Retinal pigment epithelial cell (primary cell): ENCODE measurements at regions not wholly inside any gene's neighbourhood (a gene's known extent, or its start where the extent isn't known, plus 50 kb on each side); places are given as distances from the start of the nearest gene placed in this dataset.

Experiments
- DNase-seq: peaks from one replicate; pipeline ENCODE4 v3.0.0-alpha.2; 2010; ENCODE audit warnings: low read depth
- H3K4me3 ChIP-seq: 2 replicates; pipeline ENCODE4 v1.5.1; 2011; ENCODE audit warnings: mild to moderate bottlenecking, low read length, control low read depth, moderate library complexity
- CTCF ChIP-seq: conservative IDR thresholded peaks from 2 replicates; pipeline ENCODE4 v1.5.1; 2011; ENCODE audit warnings: low read depth, low read length, control low read depth, inconsistent platforms

DNA sequence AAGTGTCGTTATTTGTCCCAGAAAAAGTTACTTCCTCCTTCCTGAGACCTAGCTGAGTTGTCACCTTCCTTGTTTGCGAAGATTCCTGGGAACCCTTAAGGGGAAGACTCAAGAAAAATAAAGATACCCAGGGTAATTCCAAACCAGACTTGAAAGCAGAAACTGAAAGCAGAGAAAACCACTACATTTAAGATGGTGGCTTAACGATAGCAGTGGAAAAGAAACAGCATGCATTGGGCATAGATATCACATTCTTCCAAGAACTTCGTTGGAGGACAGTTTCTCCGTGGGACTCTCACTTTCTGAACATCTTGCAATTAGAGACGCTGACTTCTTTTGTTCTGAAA lies 89.1 kb downstream of the FAM76B start:
- no peak overlapping the region for H3K4me3 ChIP-seq
- no peak for TF ChIP-seq CTCF
- DNase-seq: no peak

- no peak overlapping the region for H3K4me3 ChIP-seq
- DNase-seq: no peak
- no peak for TF ChIP-seq CTCF
Measured at GRCh38 chr11:95699631-95700470, 89.7 kb downstream of the FAM76B start.

DNA sequence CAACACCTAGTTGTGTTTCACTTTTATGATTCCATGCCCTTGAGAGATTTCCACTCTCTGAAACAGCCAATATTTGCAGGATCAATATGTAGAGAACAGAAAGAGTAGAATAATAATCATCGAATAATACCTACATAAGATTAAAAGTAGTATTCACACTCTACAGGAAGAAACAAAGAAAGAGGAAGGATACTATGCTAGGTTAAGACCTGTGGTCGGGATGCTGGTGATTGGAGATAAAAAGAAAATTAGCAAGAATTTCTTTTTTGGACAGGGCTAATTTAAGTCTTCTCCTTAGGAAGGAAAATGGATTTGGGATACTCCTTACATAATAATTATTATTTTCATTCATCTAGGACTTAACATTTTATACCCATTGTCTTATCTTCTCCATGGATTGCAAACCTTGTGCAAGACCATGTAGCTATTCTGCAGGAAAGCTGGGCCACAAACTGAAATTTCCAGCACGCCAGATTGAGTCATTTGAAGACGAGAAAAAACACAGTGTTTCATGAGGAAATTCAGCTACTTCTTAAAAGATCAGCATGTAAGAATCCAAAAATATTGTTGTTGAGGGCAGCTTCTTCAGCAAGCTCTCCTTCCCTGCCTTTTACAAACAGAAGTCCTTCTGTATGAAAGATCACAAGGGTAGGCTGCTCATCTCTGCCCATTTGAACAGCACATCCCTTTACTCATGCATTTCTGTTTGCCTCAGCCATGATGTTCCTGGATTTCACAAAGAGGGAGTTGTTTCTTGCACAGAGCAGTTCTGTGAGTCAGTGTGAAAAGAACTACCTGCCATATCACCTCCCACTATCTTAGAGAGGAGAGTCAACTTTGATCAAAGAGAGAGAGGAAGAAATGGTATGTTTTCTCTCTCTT lies 90.7 kb downstream of the FAM76B start:
- TF ChIP-seq CTCF: no peak
- no peak for DNase-seq
- no peak overlapping the region for H3K4me3 ChIP-seq

- DNase-seq: no peak
- no peak for TF ChIP-seq CTCF
- H3K4me3 ChIP-seq: no peak overlapping the region
Measured at GRCh38 chr11:95697614-95698408, 91.8 kb downstream of the FAM76B start.

DNA sequence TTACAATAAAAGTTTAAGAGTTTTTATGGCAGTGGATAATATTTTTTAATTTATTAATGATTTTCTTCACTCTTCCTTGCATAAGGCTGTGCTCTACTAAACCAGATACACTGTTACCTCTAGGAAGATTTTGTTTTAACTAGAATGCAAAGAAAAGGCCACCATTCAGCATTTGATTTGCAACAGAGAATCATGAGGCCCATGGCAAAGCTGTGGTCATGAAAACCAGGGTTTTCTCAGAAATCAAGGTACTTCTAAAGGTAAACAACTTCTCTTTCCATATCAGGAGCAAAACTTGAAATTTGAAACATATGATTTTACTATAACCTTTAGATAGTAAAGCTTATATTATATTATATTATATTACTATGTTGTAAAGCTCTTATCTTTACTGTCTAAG lies 94.4 kb downstream of the FAM76B start:
- no peak for DNase-seq
- TF ChIP-seq CTCF: no peak
- no peak overlapping the region for H3K4me3 ChIP-seq

DNA sequence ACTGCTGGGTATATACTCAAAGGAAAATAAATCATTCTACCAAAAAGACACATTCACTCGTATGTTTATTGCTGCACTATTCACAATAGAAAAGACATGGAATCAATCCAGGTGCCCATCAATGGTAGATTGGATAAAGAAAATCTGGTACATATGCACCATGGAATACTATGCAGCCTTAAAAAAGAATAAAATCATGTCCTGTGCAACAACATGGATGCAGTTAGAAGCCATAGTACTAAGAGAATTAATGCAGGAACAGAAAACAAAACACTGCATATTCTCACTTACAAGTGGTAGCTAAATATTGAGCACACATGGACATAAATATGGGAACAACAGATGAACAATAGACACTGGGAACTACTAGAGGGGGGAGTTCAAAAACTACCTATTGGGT lies 96.3 kb downstream of the FAM76B start:
- no peak for TF ChIP-seq CTCF
- no peak overlapping the region for H3K4me3 ChIP-seq
- no peak for DNase-seq
